Esophagus squamous epithelium (tissue), 4 donors: ENCODE measurements at regions not wholly inside any gene's neighbourhood (a gene's known extent, or its start where the extent isn't known, plus 50 kb on each side); places are given as distances from the start of the nearest gene placed in this dataset.

Experiments
- CTCF ChIP-seq, 6 experiments: fragments of 450-650 bp in 4 of 6; fragments of 200-600 bp in 2 of 6; sonication (generic) in 2 of 6; IDR thresholded peaks; one replicate each; pipeline ENCODE4 v1.5.1; 2016 to 2019; ENCODE audit warnings: antibody characterized with exemption in 6 of 6, mild to moderate bottlenecking in 4 of 6, moderate library complexity in 4 of 6
- POLR2A ChIP-seq, 4 donors: fragments of 450-650 bp; IDR thresholded peaks; one replicate each; pipeline ENCODE4 v1.6.1; 2017; ENCODE audit warnings: antibody characterized with exemption in 4 of 4, mild to moderate bottlenecking in 4 of 4, moderate library complexity in 3 of 4

DNA sequence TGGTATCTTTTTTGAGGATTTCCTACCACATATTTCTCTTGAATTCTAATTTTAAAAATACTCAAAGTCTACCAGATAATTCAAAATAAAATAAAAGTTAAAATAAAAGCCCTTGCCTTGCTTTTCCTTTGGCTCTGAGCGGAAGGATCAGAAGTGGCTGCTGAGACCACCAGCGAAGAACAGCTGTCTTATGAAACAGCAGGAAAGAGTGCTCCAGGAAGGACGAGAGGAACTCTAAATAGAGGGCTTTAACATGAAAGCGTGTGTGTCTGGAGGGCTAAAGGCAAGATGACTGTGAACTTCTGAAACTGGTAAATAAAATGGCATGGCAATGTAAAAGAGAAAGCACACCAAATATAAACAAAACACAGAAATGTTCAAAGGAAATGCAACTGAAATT is 521.5 kb upstream of the SPRY2 start:
- no peak for TF ChIP-seq POLR2A (IDR thresholded peaks at IDR 0.05)
- no peak for TF ChIP-seq CTCF (IDR thresholded peaks at IDR 0.05)
